ENCODE measurements at regions not wholly inside any gene's neighbourhood (a gene's known extent, or its start where the extent isn't known, plus 50 kb on each side); places are given as distances from the start of the nearest gene placed in this dataset.
"Not testable (repeated sequence)": the region's sequence is repeated elsewhere in the genome, so short reads cannot be mapped to it uniquely, and the experiment has no call there.

DNA sequence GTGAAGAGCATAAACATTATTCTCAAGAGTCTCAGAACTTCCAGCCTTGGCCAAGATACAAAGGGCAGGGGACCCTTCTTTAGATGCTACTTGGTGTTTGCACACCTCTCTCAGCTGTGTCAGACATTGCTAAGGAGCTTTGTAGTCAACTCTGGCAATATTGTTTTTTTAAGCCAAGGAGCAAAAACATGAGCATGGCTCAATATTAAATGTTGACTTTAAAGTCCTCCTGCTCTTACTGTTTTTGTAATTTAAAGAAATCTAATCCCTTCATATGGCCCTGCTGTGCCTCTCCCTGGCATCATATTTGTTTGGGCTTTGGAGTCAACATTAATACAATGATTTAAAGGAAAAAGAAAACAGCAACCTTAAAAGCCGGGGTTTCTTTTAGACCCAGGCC, 67.9 kb upstream of the TMEM170B start:
- TF ChIP-seq, protein P1, sequence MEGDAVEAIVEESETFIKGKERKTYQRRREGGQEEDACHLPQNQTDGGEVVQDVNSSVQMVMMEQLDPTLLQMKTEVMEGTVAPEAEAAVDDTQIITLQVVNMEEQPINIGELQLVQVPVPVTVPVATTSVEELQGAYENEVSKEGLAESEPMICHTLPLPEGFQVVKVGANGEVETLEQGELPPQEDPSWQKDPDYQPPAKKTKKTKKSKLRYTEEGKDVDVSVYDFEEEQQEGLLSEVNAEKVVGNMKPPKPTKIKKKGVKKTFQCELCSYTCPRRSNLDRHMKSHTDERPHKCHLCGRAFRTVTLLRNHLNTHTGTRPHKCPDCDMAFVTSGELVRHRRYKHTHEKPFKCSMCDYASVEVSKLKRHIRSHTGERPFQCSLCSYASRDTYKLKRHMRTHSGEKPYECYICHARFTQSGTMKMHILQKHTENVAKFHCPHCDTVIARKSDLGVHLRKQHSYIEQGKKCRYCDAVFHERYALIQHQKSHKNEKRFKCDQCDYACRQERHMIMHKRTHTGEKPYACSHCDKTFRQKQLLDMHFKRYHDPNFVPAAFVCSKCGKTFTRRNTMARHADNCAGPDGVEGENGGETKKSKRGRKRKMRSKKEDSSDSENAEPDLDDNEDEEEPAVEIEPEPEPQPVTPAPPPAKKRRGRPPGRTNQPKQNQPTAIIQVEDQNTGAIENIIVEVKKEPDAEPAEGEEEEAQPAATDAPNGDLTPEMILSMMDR (IDR thresholded peaks at IDR 0.05; ENCODE audit: extremely low read depth, low read depth, low read length), result no peak
- Histone ChIP-seq H3K27ac (ENCODE audit: low read depth, low read length) (no peak overlapping the region), H4K20me1 (ENCODE audit: insufficient read depth, low read length) (no peaks in the 10 kb centered on the region), H2AFZ (ENCODE audit: low read length) (no peak overlapping the region), H3K36me3 (ENCODE audit: insufficient read depth, low read length) (no peaks in the 10 kb centered on the region), H3K79me2 (ENCODE audit: insufficient read depth, low read length) (no peaks in the 10 kb centered on the region), H3K4me2 (ENCODE audit: insufficient read depth, low read length) (no peak overlapping the region), H3K4me3 (ENCODE audit: insufficient read depth, low read length) (no peak overlapping the region), H3K4me1 (ENCODE audit: insufficient read depth, low read length) (no peaks in the 10 kb centered on the region), H3K9me3 (ENCODE audit: low read depth, low read length) (no peaks in the 10 kb centered on the region), H3K27me3 (ENCODE audit: insufficient read depth, low read length) (no peaks in the 10 kb centered on the region)
- DNase-seq (ENCODE audit: insufficient read length, low spot score, missing footprints), result no peak

DNA sequence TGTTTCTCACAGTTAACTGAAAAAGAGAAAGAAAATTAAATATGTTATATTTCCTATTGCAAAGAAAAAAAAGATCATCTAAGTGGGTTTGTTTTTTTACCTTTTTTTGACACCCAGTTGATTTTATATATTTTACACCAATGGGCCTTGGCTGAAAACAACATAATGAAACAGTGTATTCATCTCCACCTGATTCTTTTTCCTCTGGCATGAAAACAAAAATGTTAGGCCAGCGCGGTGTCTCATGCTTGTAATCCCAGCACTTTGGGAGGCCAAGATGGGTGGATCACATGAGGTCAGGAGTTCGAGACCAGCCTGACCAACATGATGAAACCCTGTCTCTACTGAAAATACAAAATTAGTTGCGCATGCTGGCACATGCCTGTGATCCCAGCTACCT, 69.3 kb upstream of the TMEM170B start:
- H3K27ac ChIP-seq (ENCODE audit: low read depth, low read length), result not testable (repeated sequence)

DNA sequence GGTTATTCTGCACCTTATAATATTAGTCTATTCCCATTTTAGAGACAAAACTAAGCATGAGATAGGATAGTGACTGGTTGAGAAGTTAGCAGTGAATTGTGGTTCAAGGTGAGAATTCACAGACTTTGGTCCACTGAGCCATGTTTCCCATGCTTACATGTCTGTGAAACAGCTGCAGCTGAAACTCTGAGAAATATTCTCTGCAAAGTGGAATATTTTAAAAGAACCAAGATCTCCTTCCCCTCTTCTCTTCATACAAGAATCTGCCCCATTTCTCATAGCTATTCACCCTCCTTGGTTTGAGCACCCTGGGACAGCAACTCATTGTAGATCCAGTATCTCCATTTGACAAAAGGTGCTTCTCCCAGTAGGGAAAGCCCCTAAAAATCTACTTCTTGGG, 70.2 kb upstream of the TMEM170B start:
- Histone ChIP-seq H3K9me3 (ENCODE audit: low read depth, low read length) (no peaks in the 10 kb centered on the region), H4K20me1 (ENCODE audit: insufficient read depth, low read length) (no peaks in the 10 kb centered on the region), H3K27ac (ENCODE audit: low read depth, low read length) (no peak overlapping the region), H2AFZ (ENCODE audit: low read length) (no peak overlapping the region), H3K27me3 (ENCODE audit: insufficient read depth, low read length) (no peaks in the 10 kb centered on the region), H3K4me1 (ENCODE audit: insufficient read depth, low read length) (no peaks in the 10 kb centered on the region), H3K4me3 (ENCODE audit: insufficient read depth, low read length) (no peak overlapping the region), H3K4me2 (ENCODE audit: insufficient read depth, low read length) (no peak overlapping the region), H3K79me2 (ENCODE audit: insufficient read depth, low read length) (no peaks in the 10 kb centered on the region), H3K36me3 (ENCODE audit: insufficient read depth, low read length) (no peaks in the 10 kb centered on the region)
- no peak for DNase-seq (ENCODE audit: insufficient read length, low spot score, missing footprints)
- TF ChIP-seq, protein P1 (IDR thresholded peaks at IDR 0.05; ENCODE audit: extremely low read depth, low read depth, low read length), result no peak

More for the DNA sequence above, 69.3 kb upstream of the TMEM170B start:
- H3K27me3 ChIP-seq (ENCODE audit: insufficient read depth, low read length); H3K79me2 ChIP-seq (ENCODE audit: insufficient read depth, low read length); H2AFZ ChIP-seq (ENCODE audit: low read length); DNase-seq (ENCODE audit: insufficient read length, low spot score, missing footprints); H3K4me1 ChIP-seq (ENCODE audit: insufficient read depth, low read length); H3K4me2 ChIP-seq (ENCODE audit: insufficient read depth, low read length); H3K36me3 ChIP-seq (ENCODE audit: insufficient read depth, low read length); H4K20me1 ChIP-seq (ENCODE audit: insufficient read depth, low read length); H3K4me3 ChIP-seq (ENCODE audit: insufficient read depth, low read length); H3K9me3 ChIP-seq (ENCODE audit: low read depth, low read length): not testable (repeated sequence)

DNA sequence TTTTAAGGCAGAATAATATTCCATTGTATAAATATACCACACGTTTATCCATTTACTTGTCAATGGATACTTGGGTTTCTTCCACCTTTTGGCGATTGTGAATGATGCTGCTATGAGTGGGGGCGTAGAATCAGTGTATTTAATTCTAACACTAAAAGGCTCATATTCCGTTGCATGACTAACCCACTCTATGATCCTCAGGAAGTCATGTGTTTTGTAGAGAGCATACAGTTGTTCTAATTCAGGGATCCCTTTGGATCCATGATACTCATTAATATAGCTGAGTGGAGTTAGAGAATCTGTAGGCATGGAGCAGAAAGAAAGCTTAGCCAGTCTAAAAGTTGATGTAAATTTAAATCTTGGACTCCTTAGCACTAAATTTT, 74.2 kb upstream of the TMEM170B start:
- no peaks in the 10 kb centered on the region for H3K36me3 ChIP-seq (ENCODE audit: insufficient read depth, low read length)
- H4K20me1 ChIP-seq (ENCODE audit: insufficient read depth, low read length), result no peaks in the 10 kb centered on the region
- no peak overlapping the region for H3K4me2 ChIP-seq (ENCODE audit: insufficient read depth, low read length)

More for the DNA sequence above, 74.2 kb upstream of the TMEM170B start:
- TF ChIP-seq, protein P1 (IDR thresholded peaks at IDR 0.05; ENCODE audit: extremely low read depth, low read depth, low read length), result no peak
- no peak overlapping the region for H3K4me3 ChIP-seq (ENCODE audit: insufficient read depth, low read length)
- no peaks in the 10 kb centered on the region for H3K27me3 ChIP-seq (ENCODE audit: insufficient read depth, low read length)
- H3K27ac ChIP-seq (ENCODE audit: low read depth, low read length), result no peak overlapping the region
- DNase-seq (ENCODE audit: insufficient read length, low spot score, missing footprints), result no peak
- no peaks in the 10 kb centered on the region for H3K9me3 ChIP-seq (ENCODE audit: low read depth, low read length)
- H3K4me1 ChIP-seq (ENCODE audit: insufficient read depth, low read length), result no peaks in the 10 kb centered on the region
- H2AFZ ChIP-seq (ENCODE audit: low read length), result no peak overlapping the region
- H3K79me2 ChIP-seq (ENCODE audit: insufficient read depth, low read length), result no peaks in the 10 kb centered on the region
